ENCODE measurements at regions not wholly inside any gene's neighbourhood (a gene's known extent, or its start where the extent isn't known, plus 50 kb on each side); places are given as distances from the start of the nearest gene placed in this dataset.

- no peak for DNase-seq (ENCODE audit: low spot score)
Observed at GRCh38 chr1:56417646-56418045, 161.7 kb downstream of the PLPP3 start.

GRCh38 chr1:56416495-56416894 is 162.9 kb downstream of the PLPP3 start:
- no peak for DNase-seq (ENCODE audit: low spot score)

DNA sequence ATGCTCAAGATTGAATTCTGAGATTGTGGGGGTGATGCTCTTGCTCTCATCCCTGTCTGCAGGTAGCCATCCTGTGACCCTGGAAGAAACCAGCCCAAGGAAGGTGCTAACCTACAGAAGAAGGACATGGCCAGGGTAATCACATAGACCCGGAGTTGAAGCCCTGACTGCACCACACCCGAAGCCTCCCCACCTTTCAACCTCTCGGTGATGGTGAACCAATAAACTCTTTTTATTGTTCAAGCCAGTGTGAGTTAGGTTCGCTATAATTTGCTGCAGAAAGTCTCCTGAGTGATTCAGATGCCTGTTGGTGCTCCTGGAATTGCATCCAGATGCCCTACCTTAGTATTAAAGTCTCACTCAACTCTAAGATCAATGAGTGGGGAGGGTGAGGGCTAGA is 163.6 kb downstream of the PLPP3 start:
- no peak for DNase-seq (ENCODE audit: low spot score)

DNA sequence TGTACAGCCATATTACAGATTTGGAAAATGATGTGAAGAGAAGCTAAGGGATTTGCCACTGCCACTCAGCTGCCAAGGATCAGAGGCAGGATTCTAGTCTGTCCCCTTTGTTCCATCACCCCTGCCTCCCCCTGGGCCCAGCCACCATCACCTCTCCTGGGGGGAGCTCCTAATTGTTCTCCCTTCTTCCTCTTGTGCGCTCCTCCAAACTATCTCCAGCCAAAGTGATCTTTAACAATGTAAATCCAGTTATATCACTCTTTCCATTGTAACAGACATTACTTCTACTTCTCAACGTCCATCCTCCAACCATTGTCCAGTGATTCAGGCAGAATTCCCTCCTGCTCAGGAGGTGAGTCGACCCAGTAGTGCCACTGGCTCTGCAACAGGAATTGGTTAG is 164.1 kb downstream of the PLPP3 start:
- no peak for DNase-seq (ENCODE audit: low spot score)

- DNase-seq (ENCODE audit: low spot score) = no peak
Observed at GRCh38 chr1:56414728-56415224, 164.6 kb downstream of the PLPP3 start.

DNA sequence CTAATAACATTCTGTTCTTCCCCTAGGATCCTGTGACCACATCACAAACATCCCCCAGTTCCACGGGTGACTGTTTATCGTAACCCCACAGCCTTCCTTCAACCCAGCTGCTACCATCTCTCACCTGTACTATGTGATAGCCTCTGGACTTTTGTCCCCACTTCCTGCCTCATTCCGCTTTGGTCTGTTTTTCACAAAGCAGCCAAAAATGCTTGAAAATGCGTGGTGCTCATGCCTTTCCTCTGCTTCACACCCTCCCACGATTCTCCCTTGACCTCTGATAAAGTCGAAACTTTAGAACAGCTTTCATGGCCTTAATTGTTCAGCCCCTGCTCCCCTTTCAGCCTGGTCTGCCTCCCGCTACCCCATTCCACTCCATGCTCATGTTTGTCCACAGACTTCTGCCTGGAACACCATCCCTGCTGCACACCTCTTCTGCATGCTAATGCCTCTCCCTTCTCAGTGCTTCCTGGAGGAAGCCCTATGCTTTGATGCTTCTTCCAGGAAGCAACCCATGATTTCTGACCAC is 165.6 kb downstream of the PLPP3 start:
- DNase-seq (ENCODE audit: low spot score) = no peak

- DNase-seq (ENCODE audit: low spot score) = peak; percentile 78
Observed at GRCh38 chr1:56411484-56412180, 167.7 kb downstream of the PLPP3 start.

GRCh38 chr1:56411021-56411420 is 168.3 kb downstream of the PLPP3 start:
- DNase-seq (ENCODE audit: low spot score) = no peak

DNA sequence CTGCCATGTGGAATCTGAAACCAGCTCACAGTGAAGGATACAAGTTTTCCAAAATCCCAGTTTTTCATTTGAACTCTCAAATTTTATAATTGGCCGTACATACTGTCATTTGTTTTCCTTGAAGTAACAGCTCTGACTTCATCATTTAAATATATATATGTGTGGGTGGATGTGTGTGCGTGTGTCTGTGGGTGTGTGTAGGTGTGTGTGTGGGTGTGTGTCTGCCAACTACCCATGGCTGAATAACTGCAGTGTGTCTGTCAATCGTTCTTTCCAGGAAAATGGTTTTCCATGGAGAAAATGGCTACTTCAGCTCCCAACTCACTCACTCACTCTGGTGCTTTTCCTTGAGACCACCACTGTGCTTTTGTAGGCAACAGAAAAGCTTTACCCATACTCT is 169.0 kb downstream of the PLPP3 start:
- DNase-seq (ENCODE audit: low spot score) = no peak

- no peak for DNase-seq (ENCODE audit: low spot score)
Observed at GRCh38 chr1:56409112-56409691, 170.2 kb downstream of the PLPP3 start.

GRCh38 chr1:56406821-56407220 is 172.5 kb downstream of the PLPP3 start:
- no peak for DNase-seq (ENCODE audit: low spot score)

DNA sequence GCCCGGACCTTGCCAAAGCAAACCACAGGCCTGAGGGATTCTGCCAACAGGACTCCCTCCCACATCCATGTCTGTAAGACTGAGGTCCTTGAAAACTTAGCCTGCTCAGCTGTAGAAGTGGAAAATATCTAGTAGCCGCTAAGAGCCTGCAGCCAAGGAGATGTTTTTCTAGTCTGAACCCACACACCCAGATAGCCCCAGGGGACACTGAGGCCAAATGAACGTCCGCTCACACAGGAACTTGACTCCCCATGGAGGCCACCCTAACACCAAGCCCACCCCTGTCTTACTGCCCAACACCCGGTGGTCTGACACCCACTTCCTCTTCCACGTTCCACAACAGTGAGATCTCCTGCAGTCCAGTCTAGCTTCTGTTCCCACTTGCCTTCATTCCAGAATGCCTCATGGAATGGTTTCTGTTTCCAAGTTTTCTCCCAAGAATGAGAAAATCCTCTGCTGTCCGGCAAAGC is 174.8 kb downstream of the PLPP3 start:
- peak; percentile 31 for DNase-seq (ENCODE audit: low spot score)

DNA sequence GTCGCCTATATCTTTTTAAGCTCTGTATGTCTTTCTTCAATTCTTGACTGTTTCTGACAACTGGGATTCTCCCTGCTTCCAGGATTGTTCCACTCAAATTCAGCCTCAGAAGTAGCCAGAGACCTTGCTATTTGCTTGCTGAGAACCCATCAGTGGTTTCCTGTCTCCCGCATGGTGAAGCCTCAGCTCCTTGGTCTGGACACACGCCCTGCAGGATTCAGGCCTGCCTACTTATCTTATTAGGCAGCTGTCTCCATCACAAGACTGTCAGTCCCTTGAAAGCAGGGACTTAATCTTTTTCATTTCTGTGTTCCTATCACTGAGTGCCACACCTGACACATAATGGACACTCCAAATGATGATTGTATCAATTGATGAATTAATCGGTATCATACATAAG is 175.3 kb downstream of the PLPP3 start:
- no peak for DNase-seq (ENCODE audit: low spot score)

DNA sequence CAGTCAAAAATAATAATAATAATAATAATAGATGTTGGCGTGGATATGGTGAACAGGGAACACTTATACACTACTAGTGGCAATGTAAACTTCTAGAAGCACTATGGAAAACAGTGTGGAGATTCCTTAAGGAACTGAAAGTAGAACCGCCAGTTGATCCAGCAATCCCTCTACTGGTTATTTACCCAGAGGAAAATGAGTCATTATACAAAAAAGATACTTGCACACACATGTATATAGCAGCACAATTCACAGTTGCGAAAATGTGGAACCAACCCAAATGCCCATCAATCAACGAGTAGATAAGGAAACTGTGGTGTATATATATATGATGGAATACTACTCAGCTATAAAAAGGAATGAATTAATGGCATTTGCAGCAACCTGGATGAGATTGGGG is 176.0 kb downstream of the PLPP3 start:
- DNase-seq (ENCODE audit: low spot score) = no peak

DNA sequence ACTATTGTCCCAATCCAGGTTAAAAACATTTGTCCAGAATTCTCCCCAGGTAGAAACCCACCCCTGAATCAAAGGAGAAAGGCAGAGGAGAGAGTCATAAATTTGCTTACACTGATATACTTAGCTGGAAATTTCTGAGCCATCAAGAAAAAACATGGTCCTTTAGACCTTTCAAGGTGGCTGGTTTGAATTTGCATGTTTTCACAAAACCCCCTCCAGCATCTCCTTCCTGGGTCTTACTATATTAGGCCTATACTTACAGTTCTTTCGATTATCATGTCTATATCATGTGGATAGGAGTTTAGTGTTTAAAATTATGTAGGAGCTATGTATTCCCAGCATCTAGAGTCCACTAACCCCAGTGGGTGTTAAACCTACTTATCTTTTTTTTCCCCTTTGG is 178.2 kb downstream of the PLPP3 start:
- DNase-seq (ENCODE audit: low spot score) = no peak

DNA sequence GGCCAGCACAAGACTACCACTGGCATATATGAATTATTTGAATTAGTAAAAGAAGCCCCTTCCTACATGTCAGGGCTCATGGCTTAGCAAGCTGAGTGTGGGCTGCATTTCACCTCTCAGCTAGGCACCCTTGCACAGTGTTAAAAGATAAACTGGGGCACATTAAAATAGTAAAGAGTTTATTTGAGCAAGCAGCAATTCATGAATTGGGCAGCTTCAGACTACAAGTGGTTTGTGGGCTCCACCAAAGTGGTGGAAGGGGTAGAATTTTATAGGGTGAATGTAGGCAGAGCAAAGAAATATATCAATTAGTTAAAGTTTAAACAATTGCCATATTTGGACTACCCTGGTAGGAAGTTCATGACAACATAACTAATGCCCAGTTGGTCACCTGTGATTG is 178.8 kb downstream of the PLPP3 start:
- no peak for DNase-seq (ENCODE audit: low spot score)

- DNase-seq (ENCODE audit: low spot score) = no peak
Observed at GRCh38 chr1:56399795-56400194, 179.6 kb downstream of the PLPP3 start.

- DNase-seq (ENCODE audit: low spot score) = no peak
Observed at GRCh38 chr1:56399326-56399725, 180.0 kb downstream of the PLPP3 start.

GRCh38 chr1:56397811-56398231 is 181.5 kb downstream of the PLPP3 start:
- DNase-seq (ENCODE audit: low spot score) = peak; percentile 69

GRCh38 chr1:56397409-56397808 is 182.0 kb downstream of the PLPP3 start:
- DNase-seq (ENCODE audit: low spot score) = peak; percentile 44

DNA sequence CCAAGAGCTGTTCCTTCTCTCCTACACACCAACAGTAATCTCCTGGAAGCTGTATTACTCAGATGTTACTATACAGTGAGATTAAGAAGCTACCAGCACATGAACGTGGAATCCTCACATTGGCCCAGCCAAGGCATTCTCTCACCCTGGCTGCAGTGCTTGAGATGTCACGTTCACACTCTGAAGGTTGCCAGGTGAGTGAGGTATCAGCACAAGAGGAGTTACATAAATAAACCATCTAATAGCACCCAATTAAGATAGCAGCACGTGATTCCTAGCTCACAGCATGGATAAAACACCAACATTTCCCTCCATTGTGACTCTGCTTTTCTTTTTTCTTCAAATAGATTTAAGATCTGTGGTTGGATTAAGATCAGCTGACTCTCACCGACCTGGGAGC is 182.8 kb downstream of the PLPP3 start:
- no peak for DNase-seq (ENCODE audit: low spot score)

- no peak for DNase-seq (ENCODE audit: low spot score)
Observed at GRCh38 chr1:56395776-56396175, 183.6 kb downstream of the PLPP3 start.

- DNase-seq (ENCODE audit: low spot score) = no peak
Observed at GRCh38 chr1:56394298-56394697, 185.1 kb downstream of the PLPP3 start.

Measured in AG08395 (cell line).